Heart left ventricle (tissue), 16 donors: ENCODE measurements at regions not wholly inside any gene's neighbourhood (a gene's known extent, or its start where the extent isn't known, plus 50 kb on each side); places are given as distances from the start of the nearest gene placed in this dataset.

Source experiments
- ATAC-seq, 4 donors: fragments of 200-7000 bp; cut with Tn5 transposase; one replicate each; pipeline ENCODE4 v1.9.1; 2020 to 2022; ENCODE audit warnings: moderate library complexity in 4 of 4, mild to moderate bottlenecking in 3 of 4, moderate number of reproducible peaks in 1 of 4
- DNase-seq, 5 donors: peaks; one replicate each; pipeline ENCODE4 v3.0.0-alpha.2; 2020
- H3K27ac ChIP-seq, 12 donors: fragments of 200-600 bp; sonication (generic) in 4 of 12; one replicate each; pipeline versions ENCODE4 v1.5.0 to v1.8.0; 2016 to 2022; ENCODE audit warnings: mild to moderate bottlenecking in 2 of 12
- H3K27me3 ChIP-seq, 9 donors: fragments of 200-600 bp; sonication (generic) in 2 of 9; one replicate each; pipeline versions ENCODE4 v1.5.1 to v1.8.0; 2016 to 2022; ENCODE audit warnings: mild to moderate bottlenecking in 3 of 9
- H3K36me3 ChIP-seq, 9 donors: fragments of 200-600 bp; sonication (generic) in 2 of 9; one replicate each; pipeline versions ENCODE4 v1.5.0 to v1.8.0; 2018 to 2022; ENCODE audit warnings: mild to moderate bottlenecking in 2 of 9
- H3K4me1 ChIP-seq, 12 donors: fragments of 200-600 bp; sonication (generic) in 4 of 12; one replicate each; pipeline versions ENCODE4 v1.5.0 to v1.8.0; 2016 to 2022; ENCODE audit warnings: mild to moderate bottlenecking in 3 of 12
- H3K4me3 ChIP-seq, 12 donors: fragments of 200-600 bp; sonication (generic) in 4 of 12; one replicate each; pipeline versions ENCODE4 v1.5.0 to v1.8.0; 2017 to 2022; ENCODE audit warnings: mild to moderate bottlenecking in 9 of 12, moderate library complexity in 4 of 12
- H3K9me3 ChIP-seq, 12 donors: fragments of 200-600 bp; sonication (generic) in 4 of 12; one replicate each; pipeline versions ENCODE4 v1.5.0 to v1.8.0; 2016 to 2022; ENCODE audit warnings: mild to moderate bottlenecking in 1 of 12
- POLR2A ChIP-seq, 2 donors: fragments of 450-650 bp; IDR thresholded peaks; one replicate each; pipeline ENCODE4 v1.6.1; 2017; ENCODE audit warnings: antibody characterized with exemption in 2 of 2, mild to moderate bottlenecking in 2 of 2, moderate library complexity in 2 of 2
- WGBS, 4 donors: extraction: QIAGEN DNeasy Blood & Tissue Kit in 2 of 4; methylation state at CpG; one replicate each; pipeline versions ENCODE4 v1.1.5 to v1.1.7; 2013 to 2018; 5-methylcytosine and 5-hydroxymethylcytosine counted together
- intact Hi-C, 10 donors: fragments of 100-400 bp; cut with DNase I; formaldehyde crosslinking; loops; one replicate each; pipeline versions ENCODE4 v1.11.1 to v1.14.2; 2022
- TF ChIP-seq, protein P1 (sequence below), 12 donors: fragments of 200-600 bp; sonication (generic) in 4 of 12; IDR thresholded peaks; one replicate each; pipeline versions ENCODE4 v1.5.0 to v1.8.0; 2018 to 2022; ENCODE audit warnings: antibody characterized with exemption in 12 of 12, mild to moderate bottlenecking in 5 of 12
- donor health status: ischemic (EF 13 %, LVEDD 7.1; RV severe dilation, severe dysfunction).
- donor health status: healthy with polysubstance abuse.
- donor health status: DM: no; HTN: yes; CAD: no.
- donor health status: DM: no; HTN: no; CAD: no.
- donor health status: ischemic (EF 25% LVEDD 6.9; RV normal size, moderate dysfunction).
- donor health status: ischemic (EF 25% LVEDD 5.7; RV mildly dilated, moderate dysfunction).
- donor health status: healthy.
- donor health status: DM: yes; HTN: yes; CAD: no.
- donor health status: ischemic (EF 35%, LVEDD 5.7; RV mildly dilated, moderate dysfunction).
- donor health status: nonischemic (EF 11% LVEDD 7.7; RV severe dilation, severe dysfunction).
- donor health status: DM: yes; HTN: yes; CAD: no.
- donor health status: PGD.
- donor health status: ischemic (EF 29% LVEDD 5.4; RV normal size, mild dysfunction).
- donor health status: nonischemic (EF 23%, LVEDD 6.1; RV moderate dilation, normal function).

DNA sequence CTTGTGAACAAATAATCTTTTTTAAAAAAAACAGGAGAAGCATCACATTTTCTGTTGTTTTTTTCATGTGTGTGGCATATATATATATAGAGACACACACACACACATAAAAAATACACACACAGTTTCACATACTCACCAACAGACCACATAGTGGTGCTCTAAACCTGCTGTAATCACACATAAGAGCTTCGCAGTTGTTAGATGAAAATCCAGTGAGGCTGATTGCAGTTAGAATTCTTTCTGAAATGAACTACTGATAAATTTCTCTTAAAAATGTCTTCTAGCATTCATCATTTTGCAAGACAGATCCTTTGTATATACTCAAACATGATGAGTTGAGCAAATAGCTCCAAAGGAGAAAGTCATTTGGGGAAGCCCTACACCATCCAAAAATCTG is 434.3 kb upstream of the STXBP6 start:
- Histone ChIP-seq H3K9me3 (no peaks in the 10 kb centered on the region), H3K27ac (no peak overlapping the region), H3K36me3 (no peaks in the 10 kb centered on the region), H3K4me3 (no peak overlapping the region), H3K4me1 (no peaks in the 10 kb centered on the region), H3K27me3 (no peaks in the 10 kb centered on the region)
- intact Hi-C loops: no loop called here
- no peak for DNase-seq
- no peak for TF ChIP-seq POLR2A (IDR thresholded peaks at IDR 0.05)
- TF ChIP-seq, protein P1, sequence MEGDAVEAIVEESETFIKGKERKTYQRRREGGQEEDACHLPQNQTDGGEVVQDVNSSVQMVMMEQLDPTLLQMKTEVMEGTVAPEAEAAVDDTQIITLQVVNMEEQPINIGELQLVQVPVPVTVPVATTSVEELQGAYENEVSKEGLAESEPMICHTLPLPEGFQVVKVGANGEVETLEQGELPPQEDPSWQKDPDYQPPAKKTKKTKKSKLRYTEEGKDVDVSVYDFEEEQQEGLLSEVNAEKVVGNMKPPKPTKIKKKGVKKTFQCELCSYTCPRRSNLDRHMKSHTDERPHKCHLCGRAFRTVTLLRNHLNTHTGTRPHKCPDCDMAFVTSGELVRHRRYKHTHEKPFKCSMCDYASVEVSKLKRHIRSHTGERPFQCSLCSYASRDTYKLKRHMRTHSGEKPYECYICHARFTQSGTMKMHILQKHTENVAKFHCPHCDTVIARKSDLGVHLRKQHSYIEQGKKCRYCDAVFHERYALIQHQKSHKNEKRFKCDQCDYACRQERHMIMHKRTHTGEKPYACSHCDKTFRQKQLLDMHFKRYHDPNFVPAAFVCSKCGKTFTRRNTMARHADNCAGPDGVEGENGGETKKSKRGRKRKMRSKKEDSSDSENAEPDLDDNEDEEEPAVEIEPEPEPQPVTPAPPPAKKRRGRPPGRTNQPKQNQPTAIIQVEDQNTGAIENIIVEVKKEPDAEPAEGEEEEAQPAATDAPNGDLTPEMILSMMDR (IDR thresholded peaks at IDR 0.05): no peak
- ATAC-seq: no peak
- 72 to 88% (median 79%) methylated on average over 1 of the region's 1 CpG for WGBS, 4 donors

DNA sequence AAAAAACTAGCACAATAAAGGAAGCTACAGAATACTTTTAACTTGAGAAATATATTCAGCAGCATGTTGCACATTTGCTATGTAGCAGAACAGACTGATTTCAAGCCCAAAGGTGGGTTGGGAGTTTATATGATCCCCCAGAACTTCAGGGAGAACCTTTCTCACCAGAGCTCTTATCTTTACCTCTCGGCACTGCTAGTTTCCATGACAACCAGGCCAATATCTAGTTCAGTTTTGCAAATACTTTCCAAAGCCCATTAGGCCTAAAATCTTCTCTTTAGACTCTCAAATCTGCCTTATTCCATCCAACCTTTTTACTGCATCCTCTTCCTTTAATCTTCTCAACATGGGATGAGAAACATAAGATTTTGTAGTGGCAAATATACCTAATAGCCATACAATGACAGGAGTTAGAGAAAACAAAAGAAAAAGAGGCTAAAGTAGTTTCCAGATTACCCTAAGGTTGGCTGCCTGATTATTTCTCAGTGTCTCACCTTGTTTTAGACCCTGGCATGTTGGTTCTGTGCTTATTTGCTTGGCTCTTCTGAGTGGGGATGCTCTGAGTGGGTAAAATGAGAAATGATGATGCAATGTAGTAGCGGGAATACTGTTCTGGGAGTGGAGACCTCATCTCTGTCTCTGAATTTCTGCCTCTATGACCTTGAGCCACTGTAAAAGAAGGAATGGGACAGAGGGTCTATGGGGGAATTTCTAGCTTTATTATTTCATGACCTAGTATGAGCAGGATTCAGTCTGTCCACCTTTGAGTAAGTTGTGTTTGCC is 427.6 kb upstream of the STXBP6 start:
- WGBS, 4 donors: 48 to 53% (median 51%) methylated on average over 2 of the region's 2 CpGs

DNA sequence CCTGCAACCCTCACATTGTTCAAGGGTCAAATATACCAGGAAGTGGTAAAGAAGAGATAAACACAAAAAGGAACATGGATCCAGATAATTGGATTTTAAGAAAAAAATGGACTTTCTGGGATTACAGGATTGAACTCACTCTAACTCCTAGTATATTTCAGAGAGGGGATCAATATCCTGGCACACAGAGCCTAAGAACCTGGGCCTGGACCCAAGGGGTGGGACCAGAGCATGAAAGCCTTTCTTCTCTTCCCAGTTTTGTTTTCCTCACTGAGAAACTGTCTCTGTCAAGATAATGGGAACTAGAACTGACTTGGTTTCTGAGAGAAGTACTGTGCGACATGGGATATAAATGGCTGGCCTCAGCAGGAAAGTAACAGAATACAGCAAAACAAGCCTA is 422.8 kb upstream of the STXBP6 start:
- no peaks in the 10 kb centered on the region for H3K9me3 ChIP-seq
- intact Hi-C loops: no loop called here
- H3K4me1 ChIP-seq: no peaks in the 10 kb centered on the region
- ATAC-seq: no peak
- no peak overlapping the region for H3K27ac ChIP-seq
- H3K36me3 ChIP-seq: no peaks in the 10 kb centered on the region
- no peak for TF ChIP-seq POLR2A (IDR thresholded peaks at IDR 0.05)
- TF ChIP-seq, protein P1 (IDR thresholded peaks at IDR 0.05): no peak
- H3K4me3 ChIP-seq: no peak overlapping the region
- 92 to 94% (median 94%) methylated on average over 1 of the region's 1 CpG for WGBS, 4 donors
- H3K27me3 ChIP-seq: no peaks in the 10 kb centered on the region
- DNase-seq: no peak

More for the DNA sequence above, 427.6 kb upstream of the STXBP6 start:
- intact Hi-C loops: no loop called here
- Histone ChIP-seq H3K36me3 (no peaks in the 10 kb centered on the region), H3K4me1 (no peaks in the 10 kb centered on the region), H3K27ac (no peak overlapping the region), H3K27me3 (no peaks in the 10 kb centered on the region), H3K4me3 (no peak overlapping the region), H3K9me3 (no peaks in the 10 kb centered on the region)
- TF ChIP-seq, protein P1 (IDR thresholded peaks at IDR 0.05): no peak
- TF ChIP-seq POLR2A (IDR thresholded peaks at IDR 0.05): no peak
- no peak for ATAC-seq
- DNase-seq: no peak

DNA sequence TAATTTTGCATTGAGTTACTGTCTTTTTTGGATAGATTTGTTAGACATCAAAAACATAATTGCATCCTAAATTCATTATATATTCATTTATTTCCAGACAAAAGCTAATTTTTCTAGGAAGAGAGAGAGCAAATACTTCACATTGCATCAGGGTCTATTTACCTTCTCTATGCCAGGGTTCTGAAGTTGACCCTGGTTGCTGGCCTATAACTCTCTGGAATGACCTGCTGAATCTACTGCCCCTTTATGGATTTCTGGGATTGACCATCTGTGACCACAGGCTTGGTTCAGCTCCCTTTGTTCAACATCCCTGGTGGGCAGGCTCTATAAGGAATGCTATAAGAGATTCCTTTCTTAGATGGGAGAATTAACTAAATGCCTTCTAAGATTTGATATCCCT is 414.8 kb upstream of the STXBP6 start:
- Histone ChIP-seq H3K27ac (no peak overlapping the region), H3K36me3 (no peaks in the 10 kb centered on the region), H3K27me3 (no peaks in the 10 kb centered on the region), H3K4me3 (no peak overlapping the region), H3K9me3 (no peaks in the 10 kb centered on the region), H3K4me1 (no peaks in the 10 kb centered on the region)
- intact Hi-C loops: no loop called here
- no peak for DNase-seq
- ATAC-seq: no peak
- no peak for TF ChIP-seq POLR2A (IDR thresholded peaks at IDR 0.05)
- TF ChIP-seq, protein P1 (IDR thresholded peaks at IDR 0.05): no peak
